Fibroblast of skin of left biceps (primary cell): ENCODE measurements at regions not wholly inside any gene's neighbourhood (a gene's known extent, or its start where the extent isn't known, plus 50 kb on each side); places are given as distances from the start of the nearest gene placed in this dataset.

Experiments
- DNase-seq, 2 experiments: peaks; one replicate each; pipeline ENCODE4 v3.0.0-alpha.2; 2013; ENCODE audit warnings: low read depth in 2 of 2

DNA sequence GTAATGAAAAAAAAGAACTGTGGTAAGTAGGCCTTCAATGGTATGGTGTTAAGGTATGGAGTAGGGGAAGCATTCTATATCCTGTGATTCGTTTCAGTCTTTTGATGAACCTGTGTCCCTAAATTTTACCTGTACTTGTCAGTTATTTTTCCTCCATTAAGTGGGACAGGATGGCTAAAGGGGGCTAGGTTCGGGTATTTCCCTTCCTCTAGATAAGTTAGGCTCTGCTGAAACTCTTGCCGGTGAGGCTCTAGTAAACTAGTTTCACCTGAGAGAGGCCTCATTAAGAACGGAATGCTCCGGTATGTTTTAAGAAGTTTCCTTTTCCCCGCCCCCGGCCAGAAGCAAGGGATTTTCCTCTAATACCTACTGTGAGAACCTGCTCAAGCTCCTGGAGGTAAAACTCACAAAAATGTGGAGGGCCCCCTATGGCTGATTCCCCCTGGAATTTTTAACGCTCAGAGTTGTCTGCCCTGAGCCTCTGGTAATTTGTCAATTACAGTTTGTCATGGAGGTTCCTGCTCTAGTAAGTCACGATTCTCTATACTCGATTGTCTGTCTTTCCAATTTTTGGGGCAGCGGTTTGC, 87.7 kb downstream of the MACIR start:
- DNase-seq, result no peak

DNA sequence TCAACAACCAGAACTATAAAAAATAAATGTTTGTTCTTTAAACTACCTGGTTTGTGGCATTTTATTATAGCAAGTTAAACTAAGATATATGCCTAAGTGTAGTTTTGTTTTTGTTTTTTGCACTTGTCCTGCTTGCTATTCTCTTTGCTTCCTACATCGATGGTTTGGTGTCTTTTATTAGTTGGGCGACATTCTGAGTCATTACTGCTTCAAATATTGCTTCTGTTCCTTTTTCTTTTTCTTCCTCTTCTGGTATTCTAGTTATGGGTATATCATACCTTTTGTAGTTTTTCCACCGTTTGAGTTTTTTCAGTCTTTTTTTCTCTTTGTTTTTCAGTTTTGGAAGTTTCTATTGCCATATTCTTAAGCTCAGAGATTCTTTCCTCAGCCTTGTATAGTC, 86.9 kb downstream of the MACIR start:
- DNase-seq, result no peak

DNA sequence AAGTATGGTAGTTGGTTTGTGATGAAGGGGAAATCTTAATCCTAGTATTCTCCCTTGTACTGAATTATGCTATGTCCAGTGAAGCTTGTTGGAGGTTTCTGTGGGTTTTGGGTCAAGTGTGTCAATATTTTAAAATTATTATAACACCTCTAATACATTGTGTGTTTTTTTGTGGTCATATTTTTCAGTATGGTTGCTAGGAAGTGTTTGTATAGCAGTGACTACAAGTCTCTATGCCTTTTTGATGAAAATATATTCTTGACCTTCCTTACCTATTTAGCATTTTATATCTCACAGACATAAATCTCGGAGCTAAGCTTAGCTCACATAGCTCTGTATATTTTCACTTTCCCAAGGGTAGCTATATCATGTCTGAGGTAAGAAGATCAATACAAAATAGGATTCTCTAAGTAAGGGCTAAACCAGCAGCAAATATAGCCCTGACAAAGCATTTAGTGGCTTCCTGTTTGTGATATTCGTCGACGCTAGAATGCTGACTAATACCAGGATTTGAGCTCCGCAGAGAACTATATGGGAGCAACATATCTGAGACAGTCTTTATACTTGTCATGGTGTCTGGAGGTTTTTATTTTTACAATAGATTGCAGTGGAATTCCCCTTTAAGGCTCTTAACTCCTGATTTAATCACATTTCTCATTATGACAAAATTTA, 82.3 kb downstream of the MACIR start:
- DNase-seq, result no peak

DNA sequence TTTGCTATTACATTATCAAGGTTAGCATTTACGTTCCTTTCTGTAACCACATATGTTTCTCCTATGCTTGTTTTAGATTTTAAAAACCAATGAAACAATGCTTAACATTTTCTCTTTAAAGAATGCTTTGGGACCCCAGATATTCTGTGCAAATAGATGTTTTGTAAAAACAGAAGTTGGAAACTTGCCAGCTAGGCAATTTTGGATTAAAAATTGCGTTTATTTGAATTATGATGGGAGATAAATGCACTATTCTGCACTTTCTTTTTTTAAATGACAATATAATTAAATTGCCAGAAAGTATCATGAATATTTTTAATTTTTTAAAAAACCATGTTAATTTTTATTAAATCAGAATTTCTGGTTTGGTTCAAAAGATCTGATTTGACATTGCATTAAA, 81.6 kb downstream of the MACIR start:
- no peak for DNase-seq

DNA sequence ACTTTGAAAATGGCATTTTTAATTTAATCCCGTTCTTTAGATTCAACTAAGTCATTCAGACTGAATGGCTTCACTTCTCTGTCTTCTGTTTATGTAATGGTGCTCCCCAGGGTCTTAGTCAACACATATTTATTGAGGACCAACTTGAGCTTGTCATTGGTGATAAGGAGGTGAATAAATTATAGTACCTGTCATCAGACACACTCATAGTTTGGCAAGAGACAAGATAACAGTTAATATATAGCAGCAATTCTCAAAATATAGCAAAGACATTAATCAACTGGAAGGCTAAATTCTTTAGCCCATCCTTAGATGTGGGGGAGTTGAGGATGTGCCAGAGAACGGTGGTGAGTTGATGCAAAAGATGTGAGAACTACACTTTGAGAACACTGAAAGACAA, 78.4 kb downstream of the MACIR start:
- peak in 1 of 2 experiments; percentile 9 for DNase-seq

DNA sequence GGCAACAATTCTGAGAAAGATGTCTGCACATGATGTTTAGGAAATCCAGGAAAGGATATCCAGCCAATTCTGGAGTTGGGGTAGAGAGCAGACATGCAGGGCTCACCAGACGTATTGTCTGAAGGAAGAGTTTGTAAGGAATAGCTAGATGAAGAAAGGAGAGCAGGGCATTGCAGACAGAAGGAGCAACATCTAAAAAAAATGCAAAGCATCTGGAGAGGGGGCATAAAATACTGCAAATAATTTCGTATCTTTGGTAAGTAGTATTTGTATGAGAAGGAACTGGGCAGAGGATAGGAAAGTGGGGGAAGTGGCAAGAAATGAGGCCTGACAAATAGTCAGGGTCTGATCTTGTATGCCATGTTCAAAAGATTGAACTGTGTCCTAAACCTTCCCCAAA, 74.8 kb downstream of the MACIR start:
- no peak for DNase-seq

DNA sequence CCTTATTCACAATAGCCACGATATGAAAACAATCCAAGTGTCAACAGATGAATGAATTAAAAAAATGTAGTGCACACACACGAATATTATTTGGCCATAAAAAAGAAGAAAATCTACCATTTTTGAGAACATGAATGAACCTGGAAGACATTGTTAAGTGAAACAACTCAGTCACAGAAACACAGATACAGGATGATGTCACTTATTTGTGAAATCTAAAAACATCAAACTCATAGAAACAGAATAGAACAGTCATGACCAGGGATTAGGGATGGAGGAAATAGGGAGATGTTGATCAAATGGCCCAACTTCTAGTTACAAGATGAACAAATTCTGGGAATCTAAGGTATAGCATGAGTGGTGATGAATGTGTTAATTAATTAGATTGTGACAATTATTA, 72.3 kb downstream of the MACIR start:
- DNase-seq, result no peak
